GM19372 (cell line): ENCODE measurements at regions not wholly inside any gene's neighbourhood (a gene's known extent, or its start where the extent isn't known, plus 50 kb on each side); places are given as distances from the start of the nearest gene placed in this dataset.
"Not testable (repeated sequence)": the region's sequence is repeated elsewhere in the genome, so short reads cannot be mapped to it uniquely, and the experiment has no call there.

Experiments
- ATAC-seq: cut with Tn5 transposase; IDR thresholded peaks from one replicate; pipeline ENCODE4 v1.9.1; 2021; ENCODE audit warnings: mild to moderate bottlenecking, low read depth, moderate library complexity; ENCODE audit not compliant: unreplicated experiment

GRCh38 chr20:48390981-48391380 is 436.8 kb downstream of the PREX1 start:
- ATAC-seq: no peak

- ATAC-seq: no peak
These were observed 440.1 kb downstream of the PREX1 start for GRCh38 chr20:48387675-48388074.

GRCh38 chr20:48385527-48385926 is 442.3 kb downstream of the PREX1 start:
- no peak for ATAC-seq

- ATAC-seq: no peak
These were observed 442.7 kb downstream of the PREX1 start for GRCh38 chr20:48385114-48385513.

GRCh38 chr20:48384147-48384818 is 443.5 kb downstream of the PREX1 start:
- no peak for ATAC-seq

- no peak for ATAC-seq
These were observed 444.5 kb downstream of the PREX1 start for GRCh38 chr20:48383252-48383651.

- no peak for ATAC-seq
These were observed 445.5 kb downstream of the PREX1 start for GRCh38 chr20:48382304-48382703.

- no peak for ATAC-seq
These were observed 446.3 kb downstream of the PREX1 start for GRCh38 chr20:48381353-48382120.

- no peak for ATAC-seq
These were observed 447.1 kb downstream of the PREX1 start for GRCh38 chr20:48380661-48381060.

- no peak for ATAC-seq
These were observed 448.7 kb downstream of the PREX1 start for GRCh38 chr20:48378976-48379675.

GRCh38 chr20:48377940-48378339 is 449.9 kb downstream of the PREX1 start:
- ATAC-seq: no peak

GRCh38 chr20:48375804-48376203 is 452.0 kb downstream of the PREX1 start:
- no peak for ATAC-seq

GRCh38 chr20:48374991-48375595 is 452.7 kb downstream of the PREX1 start:
- ATAC-seq: no peak

- not testable (repeated sequence) for ATAC-seq
These were observed 453.5 kb downstream of the PREX1 start for GRCh38 chr20:48374031-48374907.

GRCh38 chr20:48373555-48373934 is 454.3 kb downstream of the PREX1 start:
- no peak for ATAC-seq

- not testable (repeated sequence) for ATAC-seq
These were observed 454.8 kb downstream of the PREX1 start for GRCh38 chr20:48372851-48373554.

- no peak for ATAC-seq
These were observed 456.6 kb downstream of the PREX1 start for GRCh38 chr20:48371211-48371610.

- not testable (repeated sequence) for ATAC-seq
These were observed 459.2 kb downstream of the PREX1 start for GRCh38 chr20:48368580-48369021.
